ENCODE measurements at regions not wholly inside any gene's neighbourhood (a gene's known extent, or its start where the extent isn't known, plus 50 kb on each side); places are given as distances from the start of the nearest gene placed in this dataset.
A peak's percentile ranks its signal among the peaks of the same experiment; 100 is the strongest.

DNA sequence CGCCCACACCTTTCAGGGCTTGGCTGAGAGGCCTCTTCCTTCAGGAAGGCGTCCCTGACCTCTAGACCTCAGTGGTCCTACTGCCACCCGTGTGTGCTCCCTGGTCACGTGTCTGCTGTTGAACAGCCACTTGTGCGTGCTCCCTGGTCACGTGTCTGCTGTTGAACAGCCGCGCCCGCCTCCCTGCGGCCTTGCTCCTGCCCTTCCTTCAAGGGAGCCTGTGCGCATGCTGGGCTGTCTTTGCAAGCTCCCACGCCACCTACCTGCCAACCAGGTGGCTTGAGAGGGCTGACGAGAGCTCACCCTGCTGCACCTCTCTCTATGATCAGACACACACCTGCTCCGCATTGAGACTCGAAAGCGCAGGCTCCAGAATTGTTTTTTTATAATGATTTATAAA, 179.3 kb downstream of the BMP7 start:
- no peak overlapping the region for H3K27ac ChIP-seq
- TF ChIP-seq, protein P1, sequence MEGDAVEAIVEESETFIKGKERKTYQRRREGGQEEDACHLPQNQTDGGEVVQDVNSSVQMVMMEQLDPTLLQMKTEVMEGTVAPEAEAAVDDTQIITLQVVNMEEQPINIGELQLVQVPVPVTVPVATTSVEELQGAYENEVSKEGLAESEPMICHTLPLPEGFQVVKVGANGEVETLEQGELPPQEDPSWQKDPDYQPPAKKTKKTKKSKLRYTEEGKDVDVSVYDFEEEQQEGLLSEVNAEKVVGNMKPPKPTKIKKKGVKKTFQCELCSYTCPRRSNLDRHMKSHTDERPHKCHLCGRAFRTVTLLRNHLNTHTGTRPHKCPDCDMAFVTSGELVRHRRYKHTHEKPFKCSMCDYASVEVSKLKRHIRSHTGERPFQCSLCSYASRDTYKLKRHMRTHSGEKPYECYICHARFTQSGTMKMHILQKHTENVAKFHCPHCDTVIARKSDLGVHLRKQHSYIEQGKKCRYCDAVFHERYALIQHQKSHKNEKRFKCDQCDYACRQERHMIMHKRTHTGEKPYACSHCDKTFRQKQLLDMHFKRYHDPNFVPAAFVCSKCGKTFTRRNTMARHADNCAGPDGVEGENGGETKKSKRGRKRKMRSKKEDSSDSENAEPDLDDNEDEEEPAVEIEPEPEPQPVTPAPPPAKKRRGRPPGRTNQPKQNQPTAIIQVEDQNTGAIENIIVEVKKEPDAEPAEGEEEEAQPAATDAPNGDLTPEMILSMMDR (conservative IDR thresholded peaks at IDR 0.05), result 0 out of 2 replicates have a peak, but pooled peaks have one; percentile 12
- TF ChIP-seq ZFX (IDR thresholded peaks at IDR 0.05), result no peak

GRCh38 chr20:57087705-57088104, 178.7 kb downstream of the BMP7 start:
- H3K27ac ChIP-seq, result no peak overlapping the region
- TF ChIP-seq ZFX (IDR thresholded peaks at IDR 0.05), result no peak
- TF ChIP-seq, protein P1 (conservative IDR thresholded peaks at IDR 0.05), result no peak

DNA sequence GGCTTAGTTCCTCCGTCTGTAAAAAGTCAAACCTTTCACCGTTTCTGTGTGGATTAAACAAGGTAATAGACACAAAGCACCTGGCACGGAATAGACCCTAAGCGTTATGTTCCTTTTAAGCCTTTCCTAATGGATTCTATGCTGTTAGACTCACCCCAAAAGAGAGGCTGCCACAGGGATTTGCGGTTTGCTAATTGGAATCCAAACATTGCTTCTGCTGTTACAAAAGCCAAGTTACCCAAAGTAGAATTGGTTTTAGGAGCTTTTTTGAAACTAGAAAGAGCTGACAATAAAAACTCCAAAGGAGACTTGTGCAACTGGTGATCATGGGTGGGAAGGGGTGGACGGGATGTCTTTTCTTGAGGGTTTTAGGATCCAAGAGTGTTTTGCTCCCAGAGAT, 178.0 kb downstream of the BMP7 start:
- TF ChIP-seq ZFX (IDR thresholded peaks at IDR 0.05), result no peak
- TF ChIP-seq, protein P1 (conservative IDR thresholded peaks at IDR 0.05), result no peak
- H3K27ac ChIP-seq, result no peak overlapping the region

- TF ChIP-seq ZFX (IDR thresholded peaks at IDR 0.05), result no peak
- TF ChIP-seq, protein P1 (conservative IDR thresholded peaks at IDR 0.05), result peak; percentile 98
Observed at GRCh38 chr20:57089699-57090144, 176.7 kb downstream of the BMP7 start.

GRCh38 chr20:57090590-57091560, 175.6 kb downstream of the BMP7 start:
- H3K27ac ChIP-seq, result no peak overlapping the region
- TF ChIP-seq ZFX (IDR thresholded peaks at IDR 0.05), result no peak
- TF ChIP-seq, protein P1 (conservative IDR thresholded peaks at IDR 0.05), result no peak

More at GRCh38 chr20:57089699-57090144, 176.7 kb downstream of the BMP7 start:
- no peak overlapping the region for H3K27ac ChIP-seq

DNA sequence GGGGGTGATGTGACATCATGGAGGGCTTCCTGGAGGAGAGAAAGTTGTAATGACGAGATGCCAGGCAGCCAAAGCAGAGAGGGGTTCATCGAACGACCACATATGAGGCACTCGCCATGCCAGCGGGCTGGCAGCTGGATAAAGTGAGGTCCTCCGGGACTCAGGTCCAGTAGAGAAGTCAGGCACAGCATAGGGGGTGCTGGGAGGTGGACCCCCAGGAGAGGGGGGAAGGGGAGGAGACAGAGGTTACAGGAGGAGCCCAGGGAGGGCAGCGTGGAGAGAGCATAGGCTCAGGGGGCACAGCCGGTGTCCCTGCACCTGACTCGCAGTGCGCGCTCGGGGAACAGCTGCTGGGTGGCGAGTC, 174.7 kb downstream of the BMP7 start:
- TF ChIP-seq ZFX (IDR thresholded peaks at IDR 0.05), result no peak
- TF ChIP-seq, protein P1 (conservative IDR thresholded peaks at IDR 0.05), result no peak
- no peak overlapping the region for H3K27ac ChIP-seq
